HG03520 (cell line): ENCODE measurements at regions not wholly inside any gene's neighbourhood (a gene's known extent, or its start where the extent isn't known, plus 50 kb on each side); places are given as distances from the start of the nearest gene placed in this dataset.

Experiments
- ATAC-seq: cut with Tn5 transposase; IDR thresholded peaks from one replicate; pipeline ENCODE4 v1.9.1; 2021; ENCODE audit warnings: mild to moderate bottlenecking, moderate library complexity; ENCODE audit not compliant: unreplicated experiment

DNA sequence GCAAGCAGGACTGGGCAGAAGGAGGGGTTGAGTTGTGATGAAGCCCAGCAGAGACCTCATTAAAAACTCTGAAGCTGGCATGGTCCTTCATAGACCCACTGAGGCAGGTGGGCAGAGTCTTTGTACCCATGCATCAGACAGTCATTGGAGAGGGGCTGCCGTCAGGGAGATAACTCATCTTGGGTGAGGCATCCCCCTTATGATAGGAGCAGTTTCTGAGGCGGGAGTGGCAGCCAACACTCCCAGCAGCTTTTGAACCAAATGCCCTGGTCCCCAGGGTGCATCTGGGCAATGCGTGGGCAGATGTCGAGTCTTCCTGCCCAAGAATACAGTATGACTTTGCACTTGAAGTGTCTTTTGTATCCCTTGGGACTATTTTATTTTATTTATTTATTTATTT, 68.1 kb downstream of the HTR5A start:
- ATAC-seq = no peak

DNA sequence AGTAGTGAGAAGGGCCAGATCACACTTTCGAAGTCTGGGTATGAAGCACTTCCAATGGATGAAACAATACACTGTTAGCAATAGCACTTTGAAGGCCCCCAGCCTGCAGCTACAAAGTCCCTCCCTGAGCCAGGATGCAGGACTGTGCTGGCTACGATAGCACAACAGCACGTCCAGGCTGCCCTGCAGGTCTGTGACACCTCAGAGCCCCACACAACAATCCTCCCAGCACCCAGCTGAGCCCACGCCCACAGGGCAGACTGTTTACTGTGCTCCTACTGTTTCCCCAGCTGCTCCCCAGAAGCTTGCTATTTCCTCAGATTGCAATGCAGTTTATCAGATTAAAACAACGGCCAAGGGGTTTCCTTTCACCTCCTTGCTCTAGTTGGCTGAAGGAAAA, 71.4 kb downstream of the HTR5A start:
- no peak for ATAC-seq

DNA sequence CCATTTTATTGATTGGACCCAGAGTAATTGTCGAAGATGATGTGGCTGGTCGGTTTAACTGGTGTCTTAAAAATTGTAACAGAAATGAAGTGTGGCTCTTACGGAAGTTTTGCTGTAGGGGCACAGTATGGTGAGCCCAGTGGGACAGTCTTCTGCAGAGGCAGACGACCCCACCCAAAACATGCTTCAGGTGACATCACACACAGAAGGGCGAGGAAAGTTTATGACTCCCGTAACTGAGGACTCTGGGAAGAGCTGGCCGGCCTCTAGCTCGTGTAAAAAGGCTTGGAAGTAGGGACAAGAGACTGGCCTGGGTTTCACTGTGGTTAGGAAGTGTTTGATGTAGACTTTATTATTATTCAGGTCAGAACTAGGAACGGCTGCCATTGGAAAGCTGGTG, 73.3 kb downstream of the HTR5A start:
- no peak for ATAC-seq

DNA sequence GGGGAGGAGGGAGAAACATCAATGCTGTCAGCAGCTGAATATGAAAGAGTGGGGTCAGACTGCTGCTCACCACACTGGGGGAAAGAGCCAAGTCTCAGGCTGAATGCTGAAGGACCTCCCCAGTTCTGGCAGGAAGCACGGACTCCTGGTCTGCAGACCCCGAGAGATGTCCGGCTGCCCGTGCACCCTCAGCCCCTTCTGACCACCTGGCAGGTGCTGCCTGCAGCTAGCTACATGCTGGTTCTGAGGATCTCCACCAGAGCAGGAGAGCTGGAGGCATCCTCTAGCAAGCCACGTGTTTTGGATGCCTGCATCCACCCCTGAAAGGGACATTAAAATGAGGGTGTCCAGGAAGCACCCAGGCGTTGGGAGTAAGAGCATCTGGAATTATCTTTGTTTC, 74.2 kb downstream of the HTR5A start:
- no peak for ATAC-seq

DNA sequence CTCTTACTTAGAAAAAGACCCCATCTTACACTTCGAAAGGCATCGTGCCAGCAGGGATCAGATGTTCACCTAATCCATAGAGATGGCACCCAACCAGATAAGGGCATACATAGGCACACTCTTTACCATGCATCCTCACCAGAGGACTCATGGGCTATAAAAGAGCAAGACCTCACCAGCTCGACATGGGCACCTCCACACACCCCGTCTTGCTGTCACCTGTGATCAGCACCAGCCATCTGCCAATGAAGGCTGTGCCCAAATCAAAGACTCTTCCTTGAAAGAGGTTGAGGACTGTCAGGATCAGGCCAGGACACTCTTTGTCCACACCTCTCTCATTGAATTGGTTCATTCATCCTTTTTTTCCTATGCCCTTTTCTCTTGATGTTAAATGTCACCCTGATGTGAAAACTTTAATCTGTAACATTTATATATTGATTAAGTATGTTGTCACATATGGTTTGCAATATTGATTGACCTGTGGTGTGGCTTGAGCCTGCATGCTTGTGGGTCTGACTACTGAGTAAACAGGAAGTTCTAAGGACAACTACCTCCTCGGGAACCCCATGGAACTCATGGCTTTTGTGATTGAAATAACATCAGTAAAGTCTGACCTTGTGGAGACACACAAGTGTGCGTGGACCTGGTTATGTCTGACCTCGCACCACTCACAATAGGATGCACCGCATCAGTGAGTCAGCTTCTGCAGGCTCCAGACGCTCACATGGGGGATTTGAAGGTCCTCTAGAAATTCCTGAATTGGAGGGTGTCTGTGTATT, 75.5 kb downstream of the HTR5A start:
- no peak for ATAC-seq

DNA sequence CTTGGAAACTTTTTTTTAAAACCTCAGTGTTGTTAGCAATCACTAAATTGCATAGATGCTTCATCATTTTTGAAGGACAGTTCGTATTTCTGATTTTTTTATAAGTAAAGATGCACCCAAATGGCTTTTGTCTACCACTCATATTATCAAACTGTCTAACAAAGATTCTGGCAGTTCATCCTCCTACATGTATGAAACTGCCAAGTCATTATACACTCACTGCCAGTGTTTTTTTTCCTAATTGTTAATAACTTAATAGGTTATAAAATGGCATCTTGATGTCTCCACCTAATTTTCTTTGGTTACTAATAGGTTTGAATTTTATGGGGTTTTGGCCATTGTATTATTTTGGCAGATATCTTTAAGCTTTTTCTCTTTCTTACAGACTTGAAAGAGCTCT, 77.0 kb downstream of the HTR5A start:
- ATAC-seq = no peak

DNA sequence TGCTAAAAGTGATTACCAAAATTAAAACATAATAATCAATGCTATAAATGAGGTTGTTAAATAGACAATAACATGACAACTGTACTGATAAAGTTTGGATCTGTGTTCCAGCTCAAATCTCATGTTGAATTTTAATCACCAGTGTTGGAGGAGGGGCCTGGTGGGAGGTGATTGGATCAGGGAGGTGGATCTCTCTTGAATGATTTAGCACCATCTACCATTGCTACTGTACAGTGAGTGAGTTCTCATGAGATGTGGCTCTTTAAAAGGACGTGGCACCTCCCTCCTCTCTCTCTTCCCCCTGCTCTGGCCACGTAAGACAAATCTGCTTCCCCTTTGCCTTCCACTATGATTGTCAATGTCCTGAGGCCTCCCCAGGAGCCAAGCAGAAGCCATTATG, 77.5 kb downstream of the HTR5A start:
- no peak for ATAC-seq

DNA sequence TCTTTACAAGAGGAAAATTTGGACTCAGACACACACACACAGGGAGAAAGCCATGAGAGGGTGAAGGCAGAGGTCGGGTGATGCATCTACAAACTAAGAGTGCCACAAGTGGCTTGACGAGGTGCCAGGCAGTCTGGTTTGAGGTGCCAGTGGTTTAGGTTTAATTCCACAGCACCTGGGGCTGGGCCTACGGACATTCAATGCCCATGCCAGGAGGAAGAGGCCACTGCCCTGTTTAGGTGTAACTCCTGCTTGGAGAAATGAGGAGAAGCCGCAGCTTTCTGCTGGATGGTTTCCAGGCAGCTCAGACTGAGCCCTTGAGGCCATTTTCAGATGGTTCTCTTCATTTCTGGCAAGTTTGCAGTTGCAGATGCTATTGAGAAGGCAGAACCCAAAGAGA, 83.6 kb downstream of the HTR5A start:
- ATAC-seq = no peak

DNA sequence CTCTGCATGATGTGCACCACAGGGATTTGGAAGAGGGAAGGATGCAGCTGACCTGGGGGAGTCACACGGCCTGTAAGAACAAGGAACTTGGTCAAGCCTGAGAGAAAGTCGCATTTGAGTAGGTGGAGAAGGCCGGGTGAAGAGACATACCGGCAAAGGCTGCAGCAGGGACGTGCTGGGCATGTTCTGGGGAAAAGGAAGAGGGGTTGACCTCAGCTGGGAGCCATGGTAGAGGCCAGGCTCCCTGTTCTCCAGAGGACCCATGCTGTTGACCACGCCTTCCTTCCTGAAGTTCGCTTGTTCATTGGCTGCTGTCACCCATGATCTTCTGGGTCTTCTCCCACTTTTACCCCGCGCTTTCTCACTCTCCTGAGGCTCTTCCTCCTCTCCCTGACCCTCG, 84.5 kb downstream of the HTR5A start:
- ATAC-seq = no peak

DNA sequence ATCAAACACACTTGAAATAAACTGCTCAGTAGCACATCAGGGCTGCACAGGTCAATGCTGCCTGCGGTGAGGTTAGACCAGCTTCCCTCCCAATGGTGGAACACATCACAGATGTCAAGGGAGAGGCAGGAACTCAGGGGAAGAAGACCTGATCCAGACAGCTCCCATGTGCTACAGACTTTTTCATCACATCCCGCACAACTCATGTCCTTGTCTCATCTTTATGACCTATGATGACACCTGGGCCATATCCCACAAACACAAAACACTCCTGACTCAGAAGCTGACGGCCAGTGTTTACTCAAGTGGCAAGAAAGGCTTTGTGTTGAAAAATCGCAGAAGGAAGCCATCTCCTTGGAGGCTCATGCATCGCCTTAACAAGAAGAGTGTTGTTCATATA, 91.6 kb downstream of the HTR5A start:
- no peak for ATAC-seq

DNA sequence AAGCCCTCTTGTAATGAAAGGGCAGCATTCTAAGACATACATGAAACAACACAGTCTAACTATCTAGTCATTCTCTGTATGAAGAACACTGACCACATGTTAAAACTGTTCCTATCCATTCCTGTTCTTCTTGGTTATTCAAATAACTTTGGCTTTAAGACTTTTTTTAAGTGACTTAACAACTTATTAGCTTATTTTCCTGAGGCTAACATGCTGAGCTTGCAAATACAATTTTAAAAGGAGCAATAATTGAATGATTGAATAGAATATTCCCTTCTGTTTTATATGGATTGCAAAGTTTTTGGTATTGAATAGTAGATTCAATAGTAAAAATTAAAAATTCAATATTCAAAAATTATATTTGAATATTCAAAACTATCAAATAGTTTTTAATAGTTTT, 92.3 kb downstream of the HTR5A start:
- ATAC-seq = no peak

DNA sequence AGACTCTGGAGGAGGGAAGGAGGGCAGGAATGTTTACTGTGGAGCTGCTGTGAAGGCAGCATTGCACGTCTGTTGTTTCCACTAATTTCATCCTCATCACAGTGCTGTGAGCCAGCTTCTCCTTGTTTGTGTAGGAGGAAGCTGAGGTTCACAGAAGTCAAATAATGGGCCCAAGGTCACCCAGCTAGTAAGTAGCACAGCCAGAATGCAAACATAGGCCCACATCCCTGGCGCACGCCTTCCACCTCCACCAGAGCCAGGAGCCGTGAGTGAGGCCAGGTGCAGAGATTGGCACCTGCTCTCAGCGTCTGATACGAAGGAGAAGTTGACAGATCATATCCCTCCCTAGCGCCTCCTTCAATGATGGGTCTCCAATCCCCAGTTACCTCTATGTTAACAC, 93.6 kb downstream of the HTR5A start:
- ATAC-seq = no peak

DNA sequence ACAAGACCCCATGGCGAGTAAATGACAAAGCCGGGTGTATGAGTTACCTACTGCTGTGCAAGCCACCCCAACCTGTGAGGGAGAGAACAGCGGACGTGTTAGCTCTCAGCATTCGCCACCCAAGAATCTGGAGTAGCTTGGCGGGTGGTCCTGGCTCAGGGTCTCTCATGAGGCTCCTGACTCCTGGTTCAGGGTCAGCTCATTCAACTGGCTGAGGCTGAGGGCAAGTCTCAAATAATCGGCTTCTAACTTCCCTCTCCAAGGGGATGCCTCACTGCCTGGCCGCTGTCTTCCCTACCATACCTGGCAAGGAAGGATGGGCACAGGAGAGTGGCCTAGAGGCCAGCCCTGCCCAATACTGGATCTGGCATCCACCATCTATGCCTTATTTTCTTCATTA, 94.2 kb downstream of the HTR5A start:
- ATAC-seq = no peak

DNA sequence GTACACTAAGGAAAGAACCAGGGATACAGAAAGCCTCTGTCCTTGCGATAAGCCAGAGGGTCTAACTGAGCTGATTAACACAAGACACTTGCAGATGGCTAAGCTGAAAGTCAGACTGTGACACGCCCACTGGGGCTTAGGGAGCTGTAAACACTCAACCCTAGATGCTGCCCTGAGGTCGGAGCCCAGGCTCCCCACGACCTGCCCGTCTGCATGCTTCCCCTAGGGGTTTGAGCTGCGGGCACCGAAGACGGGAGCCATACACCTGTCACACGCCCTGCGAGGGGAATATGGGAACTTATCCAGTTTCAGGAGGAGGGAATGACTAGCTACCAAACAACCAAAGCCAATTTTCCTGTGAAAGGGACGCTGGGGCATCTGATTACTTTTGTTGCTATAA, 96.0 kb downstream of the HTR5A start:
- no peak for ATAC-seq

DNA sequence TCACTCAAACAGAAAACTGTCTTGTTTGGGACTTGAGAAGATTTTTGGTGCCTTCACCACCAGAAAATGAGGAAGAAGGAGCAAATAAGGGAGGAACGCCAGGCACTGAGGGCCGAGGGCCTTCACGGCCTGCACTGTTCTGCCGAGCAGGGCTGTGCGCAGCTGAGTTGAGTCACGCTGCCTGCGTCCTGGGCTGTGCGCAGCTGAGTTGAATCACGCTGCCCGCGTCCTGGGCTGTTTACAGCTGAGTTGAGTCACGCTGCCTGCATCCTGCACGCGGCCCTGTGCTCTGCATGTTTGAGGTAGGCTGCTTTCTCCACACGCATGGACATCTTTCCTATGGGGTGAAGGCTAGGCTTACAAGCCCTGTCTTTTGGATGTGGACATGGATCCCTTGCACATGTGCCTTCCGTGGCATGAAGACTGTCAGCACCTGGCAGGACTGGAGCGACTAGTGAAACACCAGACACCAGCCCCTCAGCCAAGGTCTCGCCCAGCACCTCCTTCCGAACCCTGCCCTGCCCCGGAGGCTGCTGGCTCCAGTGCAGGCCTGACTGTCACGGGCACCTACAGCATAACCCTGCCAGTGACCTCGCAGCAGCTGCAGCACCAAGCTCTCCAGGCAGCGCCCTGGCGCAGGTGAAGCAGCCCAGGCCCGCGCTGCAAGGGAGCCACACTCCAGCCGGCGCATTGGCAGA, 96.7 kb downstream of the HTR5A start:
- peak; percentile 89 for ATAC-seq

DNA sequence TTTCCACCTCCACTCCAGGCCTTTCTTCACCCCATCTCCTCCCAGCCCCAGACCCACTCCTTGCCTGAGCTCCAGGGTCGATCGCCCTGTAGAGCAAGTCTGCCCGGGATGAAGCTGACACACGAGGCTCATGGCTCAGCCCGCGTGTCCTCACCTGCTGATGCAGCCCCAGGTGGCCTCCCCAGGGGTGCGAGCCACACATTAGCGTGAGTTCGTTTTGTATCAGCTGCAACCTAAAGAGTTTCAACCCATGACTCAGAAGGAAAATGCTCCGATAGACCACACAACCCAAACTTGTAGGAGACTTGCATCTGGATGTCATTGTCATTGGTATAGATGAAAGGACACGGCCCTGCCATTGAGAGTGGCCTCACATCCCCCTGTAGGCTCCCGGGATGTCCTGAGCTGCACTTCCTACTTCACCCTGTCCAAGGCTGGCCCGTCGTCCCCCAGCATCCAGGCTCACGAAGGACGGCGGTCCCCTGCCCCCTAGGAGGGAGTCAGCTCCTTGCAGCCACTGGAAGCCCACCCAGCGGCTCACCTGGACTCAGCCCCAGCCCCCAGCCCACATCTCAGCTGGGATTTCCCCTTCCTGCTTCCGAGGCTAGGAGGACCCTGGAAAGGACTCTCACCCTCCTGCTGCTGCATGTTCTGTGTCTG, 97.7 kb downstream of the HTR5A start:
- peak; percentile 50 for ATAC-seq

DNA sequence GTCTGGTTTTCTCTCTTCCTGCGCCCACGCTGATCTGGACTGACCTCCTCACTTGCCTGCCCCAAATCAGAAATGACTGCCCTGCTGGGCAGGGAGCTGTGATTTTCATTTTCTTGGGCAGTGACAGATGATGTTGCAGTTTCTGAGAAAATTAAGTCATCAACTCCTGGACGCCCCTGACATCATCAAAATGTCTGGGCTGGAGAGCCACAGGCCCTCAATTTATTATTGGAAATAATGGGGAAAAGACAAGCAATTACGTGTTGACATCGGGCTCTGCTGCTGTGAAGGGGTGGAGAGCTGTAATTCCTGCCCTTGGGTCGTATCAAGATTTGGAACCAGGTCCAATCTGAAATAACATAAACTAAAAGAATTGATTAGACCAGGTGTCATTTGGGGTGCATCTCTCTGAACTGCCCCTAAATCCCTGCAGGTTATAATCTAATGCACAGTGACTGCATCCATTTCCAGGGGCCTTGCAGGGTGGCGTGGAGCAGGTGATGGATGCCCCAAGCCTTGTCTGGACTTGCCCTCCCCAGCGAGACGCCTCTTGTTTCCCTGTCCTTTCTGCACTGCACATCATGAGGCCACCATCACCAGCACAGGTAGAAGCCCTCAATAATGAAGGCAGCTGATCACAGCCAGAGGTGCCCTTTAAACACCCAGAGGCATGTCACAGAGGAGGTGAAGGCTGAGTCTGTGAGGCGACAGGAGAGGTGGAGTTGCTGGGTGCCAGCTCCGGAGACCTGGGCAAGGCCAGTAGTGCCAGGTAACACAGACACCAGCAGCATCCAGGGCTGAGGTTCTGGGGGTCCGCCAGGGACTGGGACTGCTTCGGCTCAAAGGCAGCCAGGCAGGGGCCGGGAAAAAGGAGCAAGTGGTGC, 98.7 kb downstream of the HTR5A start:
- ATAC-seq = no peak

DNA sequence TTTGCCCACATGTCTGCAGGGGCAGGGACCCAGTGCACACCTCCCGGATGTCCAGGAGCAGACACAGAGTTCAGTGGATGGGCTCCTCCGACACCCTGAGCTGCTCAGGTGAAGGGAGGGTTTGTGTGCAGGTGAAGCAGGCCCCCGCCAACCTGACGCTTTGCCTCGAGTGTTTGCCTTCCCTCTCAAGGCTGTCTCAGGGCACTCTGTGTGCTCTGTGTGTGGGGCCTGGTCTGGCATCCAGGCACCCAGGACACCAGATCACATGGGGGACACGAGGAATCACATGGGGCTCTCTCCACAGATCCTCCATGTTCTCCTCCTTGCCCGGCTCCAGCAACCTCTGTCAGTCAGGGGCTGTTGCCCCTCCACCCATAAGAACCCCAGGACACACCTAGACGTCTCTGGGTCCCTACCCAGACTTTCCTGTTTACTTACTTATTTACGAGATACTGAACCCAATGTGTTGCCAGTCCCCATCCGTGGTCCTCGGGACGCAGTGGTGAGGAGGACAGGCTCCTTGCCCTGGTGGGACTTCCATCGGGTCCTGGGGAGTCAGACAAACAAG, 99.5 kb downstream of the HTR5A start:
- ATAC-seq = no peak

DNA sequence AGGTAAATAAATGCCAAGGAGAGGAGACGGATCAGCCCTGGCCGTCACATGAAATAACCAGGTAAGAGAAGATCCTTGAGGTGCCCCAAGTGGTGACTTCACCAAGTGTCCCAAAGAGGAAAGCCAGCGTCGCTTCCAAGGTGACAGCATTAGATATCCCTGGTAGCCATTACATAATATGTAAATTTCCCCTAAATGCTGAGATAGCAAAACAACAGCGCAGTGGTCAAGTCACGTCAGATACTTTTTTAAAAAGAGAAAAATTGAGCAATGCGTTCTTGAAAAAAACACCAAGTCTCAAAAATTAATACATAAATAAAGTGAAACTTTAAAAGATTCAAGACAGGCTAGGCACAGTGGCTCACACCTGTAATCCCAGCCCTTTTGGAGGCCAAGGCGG, 100.2 kb downstream of the HTR5A start:
- ATAC-seq = no peak

DNA sequence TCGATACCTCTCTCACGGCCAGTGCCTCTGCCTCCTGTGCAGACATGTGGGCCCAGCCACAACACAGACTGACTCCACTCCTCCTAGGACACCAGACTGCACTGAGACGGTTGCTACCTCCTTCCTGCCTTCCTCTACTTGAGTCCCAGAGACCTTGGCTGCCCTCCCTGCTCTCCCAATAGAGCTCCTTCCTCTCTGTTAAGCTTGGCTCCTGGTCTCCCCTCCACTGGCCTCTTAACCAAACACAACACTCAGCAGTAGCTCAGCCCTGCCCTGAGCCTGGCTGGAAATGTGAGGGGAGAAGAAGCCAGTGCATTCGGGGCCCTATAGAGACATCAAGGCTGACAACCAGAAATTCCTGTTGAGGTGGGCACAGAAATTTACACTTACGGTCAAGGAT, 102.0 kb downstream of the HTR5A start:
- no peak for ATAC-seq

DNA sequence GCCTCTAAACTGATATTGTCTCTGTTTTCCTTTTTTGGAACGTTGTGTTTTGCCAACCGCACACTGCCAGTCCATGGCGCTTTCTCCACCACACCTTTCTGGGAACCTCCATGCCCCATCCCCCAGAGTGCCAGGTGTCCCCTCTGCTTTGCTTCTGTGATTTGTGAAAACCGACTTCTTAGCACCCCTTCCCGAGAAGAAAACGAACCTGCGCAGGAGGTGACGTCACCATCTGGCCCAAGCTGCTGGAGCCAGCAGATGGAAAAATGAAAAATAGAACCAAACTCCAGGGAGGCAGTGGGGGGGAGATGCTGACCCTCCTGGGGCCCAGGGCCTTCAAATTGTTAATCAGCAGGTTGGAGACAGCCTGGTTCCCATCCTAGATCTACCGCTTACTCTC, 103.8 kb downstream of the HTR5A start:
- no peak for ATAC-seq
